ENCODE measurements at regions not wholly inside any gene's neighbourhood (a gene's known extent, or its start where the extent isn't known, plus 50 kb on each side); places are given as distances from the start of the nearest gene placed in this dataset.
"Not testable (repeated sequence)": the region's sequence is repeated elsewhere in the genome, so short reads cannot be mapped to it uniquely, and the experiment has no call there.

DNA sequence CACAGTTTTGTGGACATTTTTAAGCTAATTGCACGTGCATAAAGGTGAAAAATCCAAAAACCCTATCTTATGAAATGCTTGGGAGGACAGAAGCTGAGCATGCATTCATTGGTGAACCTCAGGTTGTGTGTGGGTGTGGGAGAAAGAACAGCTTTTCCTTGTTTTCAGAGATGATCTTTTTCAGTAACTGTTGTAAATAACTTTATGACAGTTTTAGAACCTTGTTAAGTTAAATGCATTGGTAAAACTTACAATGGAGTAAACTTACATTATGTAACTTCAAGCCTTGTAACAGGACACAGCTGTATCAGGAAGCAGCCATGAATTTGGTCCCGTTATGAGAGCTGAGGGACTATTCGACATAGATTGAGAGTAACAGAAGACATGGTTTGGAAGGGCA is 587.4 kb downstream of the GALC start:
- DNase-seq: no peak

DNA sequence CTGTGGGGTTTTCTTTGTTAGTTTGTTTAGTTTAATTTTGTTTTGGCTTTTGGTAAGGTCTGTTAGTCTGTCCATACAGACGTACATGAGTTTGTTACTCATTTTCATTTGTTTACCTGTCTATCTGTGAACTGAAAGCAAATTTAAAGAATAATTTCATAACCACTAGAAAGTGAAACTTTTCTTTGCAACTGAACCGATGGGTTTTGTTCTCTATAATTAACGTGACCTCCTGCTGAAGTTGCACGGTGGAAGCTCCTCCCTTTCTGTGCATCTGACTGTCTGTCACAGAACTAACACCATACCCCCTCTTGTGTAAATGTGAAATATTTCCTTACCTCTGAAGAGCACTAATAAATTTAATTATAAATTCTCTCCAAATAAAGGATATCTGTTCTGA is 595.5 kb downstream of the GALC start:
- DNase-seq: no peak

DNA sequence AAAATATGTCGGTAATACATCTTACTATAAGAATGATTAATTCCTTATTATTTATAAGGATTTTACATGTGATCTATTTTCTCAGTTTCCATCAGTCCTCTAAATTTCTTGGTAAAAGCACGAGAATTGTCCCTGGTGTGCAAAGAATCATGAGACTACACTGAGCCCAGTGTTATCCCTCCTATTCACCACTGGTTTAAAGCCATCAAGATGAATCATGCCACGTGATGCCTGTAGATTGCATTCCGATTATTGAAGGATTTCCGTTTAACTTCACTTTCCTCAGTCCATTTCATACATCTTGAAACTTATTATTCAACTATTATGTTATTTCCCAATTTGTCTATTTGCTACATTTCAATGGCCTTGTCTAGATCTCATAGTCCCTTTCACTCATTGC is 601.9 kb downstream of the GALC start:
- no peak for DNase-seq

DNA sequence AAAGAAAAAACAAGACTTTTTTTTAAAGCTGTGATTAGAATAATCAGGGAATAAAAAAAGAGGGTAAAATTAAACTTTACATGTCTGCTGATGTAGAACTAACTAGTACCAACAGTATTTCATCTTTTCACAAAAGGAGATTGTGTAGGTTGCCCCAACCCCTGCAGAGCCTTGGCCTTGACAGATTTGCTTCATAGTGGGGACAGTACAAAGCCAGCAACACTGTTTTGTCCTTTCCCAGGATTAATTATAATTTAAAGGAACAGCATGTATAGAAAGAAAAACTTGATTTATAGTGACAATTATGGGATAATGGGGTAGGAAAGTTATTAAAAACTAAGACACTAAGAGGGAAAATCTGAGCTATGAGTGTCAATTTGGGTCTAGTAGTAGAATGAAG is 604.0 kb downstream of the GALC start:
- DNase-seq: no peak

DNA sequence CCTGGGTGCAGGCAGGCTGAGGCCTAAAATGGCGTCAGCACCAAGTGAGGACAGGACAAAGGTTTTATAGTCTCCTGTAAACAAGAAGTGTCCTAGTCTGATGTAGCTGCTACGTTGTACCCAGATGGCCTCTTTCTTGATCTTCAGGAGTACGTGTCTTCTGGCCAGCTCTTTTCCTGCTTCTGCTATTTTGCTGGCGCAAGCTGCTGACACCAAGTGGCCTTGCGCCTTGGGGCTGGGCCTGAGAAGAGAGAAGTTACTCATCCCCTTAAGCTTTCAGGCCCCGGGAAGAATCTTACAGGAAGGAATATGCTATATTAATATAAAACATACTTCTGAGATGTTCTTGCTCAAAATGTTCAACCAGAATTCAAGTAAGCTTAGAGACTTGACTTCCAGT is 605.2 kb downstream of the GALC start:
- no peak for DNase-seq

DNA sequence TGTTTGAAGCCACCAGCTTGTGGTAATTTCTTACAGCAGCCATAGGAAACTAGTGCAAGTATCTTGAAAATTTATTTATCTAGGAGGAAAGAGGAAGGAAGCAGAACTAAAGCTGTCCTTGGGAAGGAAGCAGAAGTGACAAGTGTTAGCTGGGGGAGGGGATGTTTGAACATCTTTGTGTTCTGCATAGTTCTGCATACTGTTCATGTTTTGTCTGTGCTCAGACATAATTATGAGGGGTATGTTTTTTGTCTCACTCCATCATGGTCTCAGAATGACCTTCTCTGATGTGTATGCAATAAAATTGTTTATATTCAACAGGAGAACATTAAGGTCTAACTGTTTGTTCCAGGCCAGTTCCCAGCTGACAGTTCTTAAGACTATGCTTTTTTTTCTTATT is 606.5 kb downstream of the GALC start:
- DNase-seq: no peak

DNA sequence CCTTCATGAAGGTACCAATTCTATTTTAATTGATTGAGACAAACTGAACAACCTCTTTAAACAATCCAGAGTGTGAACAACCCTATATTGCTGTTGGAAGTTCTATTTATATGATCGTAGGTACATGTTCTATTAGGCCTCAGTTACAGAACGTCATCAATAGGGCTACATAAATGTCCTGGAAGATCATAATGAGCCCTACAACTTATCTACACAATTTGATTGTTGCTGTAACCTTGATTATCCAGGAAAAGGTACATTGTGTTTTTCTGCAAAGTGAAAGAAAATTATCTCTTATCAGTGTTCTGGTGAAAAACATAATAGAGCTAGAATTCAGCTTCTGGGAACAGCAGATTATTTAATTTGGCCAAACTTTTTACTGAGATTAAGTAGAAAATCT is 612.9 kb downstream of the GALC start:
- no peak for DNase-seq

DNA sequence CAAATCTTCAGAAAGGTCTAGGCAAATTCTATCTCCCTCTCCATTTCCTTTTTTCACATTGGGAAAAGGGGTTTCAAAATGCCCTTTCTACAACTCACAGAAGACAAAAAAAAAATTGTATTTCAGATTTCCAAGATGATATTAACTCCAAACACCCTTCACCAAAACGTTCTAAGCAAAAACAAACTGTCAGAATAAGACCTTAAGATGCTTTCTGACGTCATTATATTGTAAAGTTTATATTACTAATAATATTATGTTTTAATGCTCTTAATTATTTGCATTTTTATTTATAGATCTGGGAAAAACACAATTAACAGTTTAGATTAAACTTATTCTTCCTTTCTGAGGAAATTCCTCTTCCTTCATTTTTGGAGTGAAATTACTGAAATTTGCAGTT is 624.2 kb downstream of the GALC start:
- DNase-seq: no peak

DNA sequence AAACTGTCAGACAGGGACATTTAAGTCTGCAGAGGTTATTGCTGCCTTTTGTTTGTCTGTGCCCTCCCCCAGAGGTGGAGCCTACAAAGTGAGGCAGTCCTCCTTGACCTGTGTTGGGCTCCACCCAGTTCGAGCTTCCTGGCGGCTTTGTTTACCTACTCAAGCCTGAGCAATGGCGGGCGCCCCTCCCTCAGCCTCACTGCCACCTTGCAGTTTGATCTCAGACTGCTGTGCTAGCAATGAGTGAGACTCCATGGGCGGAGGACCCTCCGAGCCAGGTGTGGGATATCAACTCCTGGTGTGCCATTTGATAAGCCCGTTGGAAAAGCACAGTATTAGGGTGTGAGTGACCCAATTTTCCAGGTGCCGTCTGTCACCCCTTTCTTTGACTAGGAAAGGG is 632.7 kb downstream of the GALC start:
- DNase-seq: not testable (repeated sequence)

DNA sequence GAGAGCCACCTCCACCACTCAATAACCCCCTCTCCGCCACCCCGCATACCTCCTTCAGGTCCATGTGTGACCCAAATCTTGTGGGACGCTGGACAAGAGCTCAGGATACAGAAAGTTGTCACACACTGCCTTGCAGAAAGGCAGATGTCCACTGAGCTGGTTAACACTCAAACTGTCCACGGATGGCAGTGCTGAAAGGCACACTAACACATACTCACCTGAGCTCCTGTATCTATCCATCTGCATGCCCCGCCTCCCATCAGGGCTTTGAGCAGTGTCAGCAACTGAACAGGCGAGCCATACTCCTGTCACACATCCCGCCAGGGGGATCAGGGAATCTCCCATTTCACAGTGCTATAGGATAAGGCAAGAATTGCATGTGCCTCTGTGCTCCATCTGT is 642.0 kb downstream of the GALC start:
- no peak for DNase-seq

DNA sequence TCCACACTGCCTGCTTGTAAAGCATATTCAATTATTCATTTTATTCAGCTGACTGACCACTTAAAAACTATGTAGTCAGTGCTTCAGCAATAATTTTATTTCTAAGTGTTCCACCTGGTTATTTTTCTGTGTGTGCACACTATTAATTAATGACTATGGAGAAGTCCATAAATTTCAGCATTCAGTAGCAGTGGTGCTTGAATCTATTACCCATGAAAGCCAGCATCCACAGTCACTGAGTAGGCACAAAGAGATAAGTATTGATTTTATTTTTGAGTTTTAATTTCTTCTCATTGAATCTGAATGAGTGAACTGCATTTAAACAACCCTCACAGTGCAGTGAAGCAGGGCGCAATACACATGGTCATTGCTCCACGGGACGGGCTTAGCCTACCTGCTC is 643.1 kb downstream of the GALC start:
- DNase-seq: no peak

DNA sequence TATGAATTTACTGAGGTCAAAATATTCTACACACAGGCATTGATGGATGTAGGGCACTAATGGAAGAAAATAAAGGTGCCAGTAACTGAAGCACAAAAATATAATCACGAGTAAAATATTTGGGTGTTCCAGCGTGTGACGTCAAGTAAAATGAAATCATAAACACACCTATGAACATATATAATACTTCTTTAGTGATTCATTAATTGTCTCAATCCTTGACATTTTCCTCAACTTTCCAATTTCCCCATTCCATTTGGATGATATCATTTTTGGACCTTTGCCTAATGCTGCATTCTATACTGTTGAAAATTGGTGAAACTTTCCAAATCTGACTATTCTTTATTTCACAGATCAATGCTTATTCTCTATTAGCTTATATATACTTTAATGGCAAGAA is 649.3 kb downstream of the GALC start:
- DNase-seq: no peak

DNA sequence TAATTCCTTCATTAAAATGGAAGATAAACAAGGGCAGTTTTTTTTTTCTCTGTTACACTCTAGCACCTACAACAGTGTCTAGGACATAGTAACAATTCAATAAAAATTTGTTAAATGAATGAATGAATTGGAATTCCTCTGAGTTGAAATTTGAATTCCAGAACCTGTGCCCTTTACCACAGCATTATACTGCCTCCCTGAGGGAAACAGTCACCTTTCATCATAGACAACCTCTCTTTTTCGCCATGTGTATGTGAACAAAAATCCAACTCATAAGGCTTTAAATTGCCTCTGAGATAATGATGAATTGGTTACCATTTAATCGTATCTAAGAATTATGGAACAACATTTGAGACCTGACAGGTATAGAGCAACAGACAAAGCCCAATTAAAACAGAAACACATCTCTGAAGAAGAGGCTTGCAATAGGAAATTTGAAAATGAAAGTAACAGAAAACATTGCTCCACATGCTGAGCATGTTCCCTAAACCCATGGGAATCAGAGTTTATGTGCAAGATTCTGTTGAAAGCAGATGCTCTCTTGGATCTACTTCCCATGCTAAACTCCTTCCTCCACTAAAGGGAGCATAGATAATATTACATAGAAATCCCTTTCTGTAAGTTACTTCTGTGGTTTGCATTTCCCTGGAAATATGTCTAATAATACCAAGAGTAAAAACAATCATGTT is 657.8 kb downstream of the GALC start:
- no peak for DNase-seq

DNA sequence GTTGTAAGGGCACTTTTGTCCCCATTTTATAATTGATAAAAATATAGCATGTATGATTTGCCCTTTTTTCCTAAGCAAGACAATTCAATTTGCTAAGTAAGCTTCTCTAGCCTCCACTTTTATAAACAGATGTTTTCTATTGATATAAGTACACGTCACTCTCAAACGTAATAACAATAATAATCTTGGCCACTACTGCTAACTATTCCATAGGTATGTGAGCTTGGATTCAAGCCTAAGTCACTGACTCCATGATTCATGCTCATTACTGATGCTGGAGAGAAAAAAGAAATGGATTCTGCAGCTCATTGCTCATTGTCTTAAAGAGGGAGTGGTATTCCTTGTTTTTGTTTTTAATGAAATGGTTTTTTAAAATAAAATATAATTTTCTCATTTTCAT is 661.0 kb downstream of the GALC start:
- DNase-seq: no peak

DNA sequence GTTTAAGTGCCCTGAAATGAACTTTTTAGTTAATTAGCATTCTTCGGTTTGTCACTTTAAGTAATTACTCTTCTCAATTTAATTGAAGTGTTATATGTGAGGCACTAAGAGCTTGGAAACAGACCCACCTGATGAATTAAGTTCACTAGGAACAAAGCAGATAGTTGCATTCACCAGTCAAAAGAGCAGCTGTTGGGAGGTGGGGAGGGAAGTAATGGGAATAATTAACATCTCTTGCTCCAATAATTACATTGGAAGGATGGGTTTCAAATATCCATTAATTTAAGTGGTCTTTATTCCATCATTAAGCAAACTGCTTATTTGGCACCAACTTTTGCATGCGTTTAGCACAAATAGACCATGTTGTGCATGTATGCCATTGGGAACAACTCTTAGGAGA is 667.2 kb downstream of the GALC start:
- no peak for DNase-seq

DNA sequence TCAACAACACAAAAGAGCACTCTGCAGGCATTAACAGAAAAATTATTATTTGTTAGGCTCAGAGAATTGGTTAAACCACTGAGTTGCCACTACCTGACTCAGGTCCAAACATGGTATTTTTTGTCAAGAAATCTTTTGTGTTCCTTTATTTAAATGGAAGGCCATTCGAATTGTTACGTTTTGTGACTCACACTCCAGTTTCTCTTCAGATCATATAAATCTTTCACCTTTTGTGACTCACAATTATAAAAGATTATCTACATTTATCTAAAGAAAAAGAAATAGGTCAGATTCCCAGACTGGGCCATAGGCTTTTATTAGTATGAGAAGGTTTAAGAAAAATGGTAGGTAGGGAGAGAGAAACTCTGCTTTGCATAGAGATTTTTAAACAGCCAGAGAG is 669.8 kb downstream of the GALC start:
- DNase-seq: no peak

DNA sequence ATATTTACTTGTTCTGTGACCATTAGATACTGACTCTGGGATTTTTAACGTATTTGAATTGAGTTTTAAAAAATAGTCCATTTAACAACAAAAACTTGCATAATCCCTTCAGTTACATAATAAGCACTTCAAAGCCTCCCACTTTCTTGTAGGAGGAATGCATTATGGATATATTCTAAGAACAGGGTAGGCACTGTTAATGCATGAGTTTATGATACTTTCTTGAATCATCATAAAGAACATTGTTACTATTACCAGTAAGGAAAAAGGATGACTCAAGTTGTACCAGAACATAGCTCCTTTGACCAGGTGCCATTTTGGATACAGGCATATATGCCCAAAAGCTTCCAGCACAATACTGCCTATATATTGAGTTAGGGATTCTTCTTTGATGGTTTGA is 671.4 kb downstream of the GALC start:
- DNase-seq: no peak

DNA sequence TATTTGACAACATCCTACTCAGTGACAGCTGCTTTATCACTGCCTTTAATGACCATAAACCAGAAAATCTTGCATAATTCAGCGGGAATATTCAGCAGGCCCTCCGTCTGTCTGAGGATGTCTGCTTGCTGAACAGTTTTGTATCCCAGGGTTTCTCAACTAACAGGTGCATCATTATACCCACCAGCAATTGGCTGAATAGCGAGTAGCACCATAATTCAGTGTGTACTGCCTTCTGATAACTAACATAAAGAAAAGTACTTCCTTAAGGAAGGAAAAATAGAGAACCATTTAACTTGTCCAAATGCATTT is 680.1 kb downstream of the GALC start:
- DNase-seq: no peak

DNA sequence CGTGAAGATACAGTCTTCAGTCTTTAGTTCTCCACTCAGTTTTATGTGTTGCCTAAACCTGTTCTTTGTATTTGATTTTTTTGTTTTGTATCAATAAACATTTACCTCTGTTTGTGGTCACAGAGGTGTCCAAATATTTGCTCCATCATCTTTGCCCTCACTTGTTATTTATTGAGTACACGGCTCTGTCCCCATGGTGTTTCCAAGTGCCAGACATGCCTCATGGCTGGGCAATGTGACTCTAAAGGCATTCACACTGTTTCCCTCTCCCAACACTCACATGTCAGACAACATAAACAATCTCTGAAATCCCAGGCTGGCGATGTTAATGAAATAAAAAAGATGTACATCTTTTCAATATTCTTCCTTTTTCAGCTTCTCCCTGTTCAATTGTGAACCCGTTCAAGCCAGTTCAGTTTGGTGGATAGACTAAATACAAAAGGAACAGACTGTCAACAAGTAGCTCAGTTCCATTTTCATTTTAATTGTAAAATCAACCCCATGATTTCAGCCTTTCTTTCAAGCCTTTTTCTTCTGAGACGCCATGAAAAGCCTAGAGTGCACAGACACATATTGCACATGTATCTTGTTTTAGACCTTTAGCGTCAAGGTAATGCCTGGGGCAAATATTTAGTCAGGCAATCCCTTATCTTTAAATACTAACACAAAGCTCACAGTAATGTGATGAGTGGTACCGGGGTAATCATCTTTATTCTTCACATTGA is 680.7 kb downstream of the GALC start:
- no peak for DNase-seq

DNA sequence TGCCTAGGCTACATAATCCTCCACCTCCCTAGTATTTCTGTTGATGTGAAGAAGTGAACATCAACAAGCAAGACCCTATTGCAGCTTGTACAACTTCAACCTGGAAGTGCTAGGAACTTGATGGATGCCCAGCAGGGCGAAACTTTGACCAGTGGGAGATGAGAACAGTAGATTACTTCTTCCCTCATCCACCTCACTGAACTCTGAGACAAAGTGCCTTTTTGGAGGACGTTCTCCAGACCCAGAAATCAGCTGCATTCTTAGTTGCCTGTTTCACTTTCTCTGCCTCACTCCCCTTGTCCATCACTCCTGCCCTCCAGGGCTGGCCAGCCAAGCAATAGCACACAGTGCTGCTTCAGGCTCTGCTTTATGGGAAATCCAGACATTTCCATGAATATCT is 683.4 kb downstream of the GALC start:
- DNase-seq: no peak

DNA sequence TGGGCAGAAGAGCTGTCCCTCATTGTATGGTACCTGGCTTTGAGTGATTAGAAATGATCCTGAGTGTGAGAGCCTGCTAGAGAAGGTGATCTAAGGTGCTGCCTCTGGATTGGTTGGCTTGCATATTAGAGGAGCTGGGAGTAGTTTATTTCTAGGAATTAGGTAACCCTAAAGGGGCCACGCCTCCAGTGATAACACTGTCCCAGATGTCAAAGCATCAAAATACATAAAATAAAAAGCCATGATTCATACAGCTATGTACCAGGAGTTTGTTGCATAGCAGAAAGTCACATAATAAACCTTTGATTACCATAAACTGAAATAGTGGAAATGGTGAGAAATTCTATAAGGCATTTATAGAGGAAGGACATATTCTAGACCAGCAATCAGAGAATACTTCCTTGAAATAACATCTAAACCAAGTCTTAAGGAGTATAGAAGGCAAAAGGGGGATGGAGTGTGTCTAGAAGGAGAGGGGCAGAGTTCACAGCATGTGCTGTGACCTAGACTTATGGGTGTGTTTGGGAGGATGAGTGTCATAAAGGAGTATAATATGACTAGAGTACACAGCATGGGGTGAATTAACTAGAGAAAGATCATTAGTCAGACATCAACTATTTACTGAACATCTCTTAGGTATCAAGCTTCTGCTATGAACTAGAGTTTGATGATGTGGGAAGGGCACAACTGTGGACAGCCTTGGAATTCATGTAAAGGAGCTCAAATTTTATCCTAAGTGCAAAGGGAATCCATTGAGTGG is 686.4 kb downstream of the GALC start:
- DNase-seq: no peak

DNA sequence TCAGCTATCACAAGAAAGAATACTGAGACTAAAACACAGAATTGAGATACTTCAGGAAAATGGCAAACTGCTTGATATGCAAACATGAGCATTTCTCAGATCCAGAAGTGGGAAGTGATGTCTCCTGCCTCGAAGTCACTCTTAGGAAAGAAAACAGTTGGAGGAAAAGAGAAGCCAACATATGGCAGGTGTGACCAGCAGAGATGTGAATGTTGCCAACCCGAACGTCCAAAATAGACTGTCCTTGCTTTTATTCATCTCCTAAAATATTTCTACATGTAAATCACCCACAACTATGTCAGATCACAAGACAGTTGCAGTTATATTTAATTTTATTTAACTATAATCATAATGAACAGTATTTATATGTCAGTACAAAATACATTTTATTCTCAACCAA is 687.6 kb downstream of the GALC start:
- DNase-seq: no peak

DNA sequence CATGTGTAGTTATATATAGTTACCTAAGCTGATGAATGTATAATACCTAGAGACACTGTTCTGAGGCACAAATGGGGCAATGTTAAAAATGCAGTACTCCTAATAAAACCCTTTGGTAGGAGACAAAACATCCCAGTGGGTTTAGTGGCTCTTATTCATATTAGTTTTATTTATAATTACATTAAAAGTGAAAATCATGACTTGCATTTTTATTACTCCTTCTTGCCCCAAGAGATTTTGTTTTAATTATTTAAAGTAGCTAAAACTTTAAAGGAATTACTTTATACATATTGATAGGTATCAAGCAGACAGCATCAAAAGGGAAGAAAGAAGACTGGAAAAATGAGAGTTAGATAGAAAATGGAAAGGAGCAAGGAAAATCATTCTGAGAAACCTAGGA is 688.6 kb downstream of the GALC start:
- DNase-seq: no peak

DNA sequence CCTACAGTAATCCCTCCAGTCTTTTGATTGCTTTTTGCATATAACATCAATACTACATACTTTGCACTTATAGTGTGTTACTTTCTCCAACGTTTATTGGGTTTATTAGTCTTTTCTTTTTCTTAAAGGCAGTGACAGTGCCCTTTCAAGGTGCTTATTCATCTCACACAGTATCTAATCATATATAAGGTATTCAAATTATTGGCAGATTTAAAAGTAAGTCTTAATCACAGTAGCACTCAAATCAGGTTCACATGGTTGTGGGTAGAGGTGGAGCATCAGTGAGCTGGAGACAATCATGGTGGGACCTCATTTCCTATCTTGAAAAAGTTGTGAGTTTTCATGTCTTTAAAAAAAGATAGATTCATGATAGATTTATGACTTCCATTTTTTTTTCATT is 706.2 kb downstream of the GALC start:
- no peak for DNase-seq

DNA sequence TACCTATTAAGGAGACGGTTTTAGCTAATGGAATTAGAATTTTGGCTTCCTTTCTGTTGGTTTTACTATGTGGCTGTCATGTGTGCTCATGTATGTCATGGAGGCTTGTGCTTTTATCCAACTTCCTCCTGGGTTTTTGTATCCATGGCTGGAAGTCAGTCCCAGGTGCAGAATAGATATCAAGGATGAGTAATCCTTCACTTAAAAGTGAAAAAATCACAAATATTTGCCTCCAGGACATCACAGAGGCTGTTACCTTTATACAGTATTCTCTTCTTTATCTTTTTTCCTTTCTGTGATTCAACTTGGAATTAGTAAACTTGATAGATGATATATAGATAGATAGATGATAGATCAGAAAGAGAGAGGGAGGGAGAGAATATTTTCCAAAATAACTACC is 706.8 kb downstream of the GALC start:
- no peak for DNase-seq

Data from 8988T (cell line).